Sigmoid colon (tissue), 6 donors: ENCODE measurements at regions not wholly inside any gene's neighbourhood (a gene's known extent, or its start where the extent isn't known, plus 50 kb on each side); places are given as distances from the start of the nearest gene placed in this dataset.
"Not testable (repeated sequence)": the region's sequence is repeated elsewhere in the genome, so short reads cannot be mapped to it uniquely, and the experiment has no call there.

Experiments
- DNase-seq: peaks from one replicate; pipeline ENCODE4 v3.0.0-alpha.2; 2019
- H3K27ac ChIP-seq, 4 donors: fragments of 200-600 bp; sonication (generic); one replicate each; pipeline ENCODE4 v1.5.1; 2016 to 2019; ENCODE audit warnings: mild to moderate bottlenecking in 1 of 4
- H3K27me3 ChIP-seq, 3 donors: fragments of 200-600 bp; sonication (generic); one replicate each; pipeline ENCODE4 v1.5.1; 2019; ENCODE audit warnings: mild to moderate bottlenecking in 1 of 3
- H3K36me3 ChIP-seq, 4 donors: fragments of 200-600 bp; sonication (generic); one replicate each; pipeline ENCODE4 v1.5.1; 2016 to 2019
- H3K4me1 ChIP-seq, 4 donors: fragments of 200-600 bp; sonication (generic); one replicate each; pipeline ENCODE4 v1.5.1; 2017 to 2019
- H3K4me3 ChIP-seq, 4 donors: fragments of 200-600 bp; sonication (generic); one replicate each; pipeline ENCODE4 v1.5.1; 2017 to 2019; ENCODE audit warnings: mild to moderate bottlenecking in 2 of 4, moderate library complexity in 1 of 4
- H3K9me3 ChIP-seq, 4 donors: fragments of 200-600 bp in 3 of 4; sonication (generic) in 3 of 4; one replicate each; pipeline versions ENCODE4 v1.5.1 to v1.6.1; 2013 to 2019
- EP300 ChIP-seq, 4 donors: sonication (generic); formaldehyde crosslinking; IDR thresholded peaks; one replicate each; pipeline ENCODE4 v1.6.1; 2017; ENCODE audit warnings: antibody characterized with exemption in 4 of 4
- POLR2A ChIP-seq, 2 donors: fragments of 450-650 bp; IDR thresholded peaks; one replicate each; pipeline ENCODE4 v1.6.1; 2016; ENCODE audit warnings: antibody characterized with exemption in 2 of 2, mild to moderate bottlenecking in 2 of 2, moderate library complexity in 2 of 2
- POLR2AphosphoS5 ChIP-seq, 4 donors: sonication (generic); formaldehyde crosslinking; IDR thresholded peaks; one replicate each; pipeline ENCODE4 v1.6.1; 2017; ENCODE audit warnings: antibody characterized with exemption in 4 of 4
- WGBS, 2 donors: extraction: QIAGEN DNeasy Blood & Tissue Kit; methylation state at CpG; one replicate each; pipeline ENCODE4 v1.1.7; 2013; 5-methylcytosine and 5-hydroxymethylcytosine counted together
- intact Hi-C: fragments of 100-400 bp; cut with DNase I; formaldehyde crosslinking; loops from one replicate; pipeline ENCODE4 v1.15.1; 2023
- TF ChIP-seq, protein P1 (sequence below), 4 experiments: fragments of 450-650 bp in 3 of 4; fragments of 200-600 bp in 1 of 4; IDR thresholded peaks; one replicate each; pipeline ENCODE4 v1.5.1; 2016 to 2019; ENCODE audit warnings: antibody characterized with exemption in 4 of 4, mild to moderate bottlenecking in 3 of 4, moderate library complexity in 2 of 4
- donor health status: healthy with polysubstance abuse.
- donor health status: healthy.

- TF ChIP-seq, protein P1, sequence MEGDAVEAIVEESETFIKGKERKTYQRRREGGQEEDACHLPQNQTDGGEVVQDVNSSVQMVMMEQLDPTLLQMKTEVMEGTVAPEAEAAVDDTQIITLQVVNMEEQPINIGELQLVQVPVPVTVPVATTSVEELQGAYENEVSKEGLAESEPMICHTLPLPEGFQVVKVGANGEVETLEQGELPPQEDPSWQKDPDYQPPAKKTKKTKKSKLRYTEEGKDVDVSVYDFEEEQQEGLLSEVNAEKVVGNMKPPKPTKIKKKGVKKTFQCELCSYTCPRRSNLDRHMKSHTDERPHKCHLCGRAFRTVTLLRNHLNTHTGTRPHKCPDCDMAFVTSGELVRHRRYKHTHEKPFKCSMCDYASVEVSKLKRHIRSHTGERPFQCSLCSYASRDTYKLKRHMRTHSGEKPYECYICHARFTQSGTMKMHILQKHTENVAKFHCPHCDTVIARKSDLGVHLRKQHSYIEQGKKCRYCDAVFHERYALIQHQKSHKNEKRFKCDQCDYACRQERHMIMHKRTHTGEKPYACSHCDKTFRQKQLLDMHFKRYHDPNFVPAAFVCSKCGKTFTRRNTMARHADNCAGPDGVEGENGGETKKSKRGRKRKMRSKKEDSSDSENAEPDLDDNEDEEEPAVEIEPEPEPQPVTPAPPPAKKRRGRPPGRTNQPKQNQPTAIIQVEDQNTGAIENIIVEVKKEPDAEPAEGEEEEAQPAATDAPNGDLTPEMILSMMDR (IDR thresholded peaks at IDR 0.05) = no peak
- no peak for TF ChIP-seq POLR2A (IDR thresholded peaks at IDR 0.05)
- no peak for TF ChIP-seq POLR2AphosphoS5 (IDR thresholded peaks at IDR 0.05)
- TF ChIP-seq EP300 (IDR thresholded peaks at IDR 0.05) = no peak
- intact Hi-C loops = no loop called here
- H3K27ac ChIP-seq = no peak overlapping the region
- no peaks in the 10 kb centered on the region for H3K4me1 ChIP-seq
- DNase-seq = no peak
- WGBS, 2 donors = 93 to 97% methylated on average over 2 of the region's 2 CpGs
- H3K27me3 ChIP-seq = no peaks in the 10 kb centered on the region
- H3K36me3 ChIP-seq = no peaks in the 10 kb centered on the region
- H3K4me3 ChIP-seq = no peak overlapping the region
- no peaks in the 10 kb centered on the region for H3K9me3 ChIP-seq
Observed at GRCh38 chrX:63529961-63530360, 178.8 kb upstream of the SPIN4 start.

GRCh38 chrX:63526863-63527262 is 175.7 kb upstream of the SPIN4 start:
- intact Hi-C loops = no loop called here
- WGBS, 2 donors = 83 to 95% methylated on average over 1 of the region's 1 CpG
- no peak overlapping the region for H3K27ac ChIP-seq
- H3K4me3 ChIP-seq = no peak overlapping the region
- DNase-seq = no peak
- no peaks in the 10 kb centered on the region for H3K9me3 ChIP-seq
- H3K27me3 ChIP-seq = no peaks in the 10 kb centered on the region
- TF ChIP-seq POLR2A (IDR thresholded peaks at IDR 0.05) = no peak
- no peak for TF ChIP-seq EP300 (IDR thresholded peaks at IDR 0.05)
- TF ChIP-seq, protein P1 (IDR thresholded peaks at IDR 0.05) = no peak
- no peak for TF ChIP-seq POLR2AphosphoS5 (IDR thresholded peaks at IDR 0.05)
- no peaks in the 10 kb centered on the region for H3K4me1 ChIP-seq
- H3K36me3 ChIP-seq = no peaks in the 10 kb centered on the region

- Histone ChIP-seq H3K36me3 (no peaks in the 10 kb centered on the region), H3K27ac (no peak overlapping the region), H3K27me3 (no peaks in the 10 kb centered on the region), H3K4me1 (no peaks in the 10 kb centered on the region), H3K4me3 (no peak overlapping the region), H3K9me3 (no peaks in the 10 kb centered on the region)
- TF ChIP-seq POLR2A (IDR thresholded peaks at IDR 0.05) = no peak
- TF ChIP-seq, protein P1 (IDR thresholded peaks at IDR 0.05) = no peak
- no peak for DNase-seq
- WGBS, 2 donors = 81 to 92% methylated on average over 3 of the region's 3 CpGs
- intact Hi-C loops = no loop called here
Observed at GRCh38 chrX:63525491-63525890, 174.4 kb upstream of the SPIN4 start.

- H3K27ac ChIP-seq, H3K4me1 ChIP-seq, H3K4me3 ChIP-seq, H3K36me3 ChIP-seq, intact Hi-C loops, DNase-seq, H3K9me3 ChIP-seq, H3K27me3 ChIP-seq: not testable (repeated sequence)
- 87 to 89% methylated on average over 11 of the region's 11 CpGs for WGBS, 2 donors
Observed at GRCh38 chrX:63519368-63519767, 168.2 kb upstream of the SPIN4 start.

- no peak overlapping the region for H3K4me3 ChIP-seq
- no peaks in the 10 kb centered on the region for H3K9me3 ChIP-seq
- H3K4me1 ChIP-seq = peaks cover 0 to 20% (median 5%) of the 10 kb centered on the region in 4 donors
- TF ChIP-seq EP300 (IDR thresholded peaks at IDR 0.05) (no peak), POLR2AphosphoS5 (IDR thresholded peaks at IDR 0.05) (no peak), POLR2A (IDR thresholded peaks at IDR 0.05) (no peak)
- TF ChIP-seq, protein P1 (IDR thresholded peaks at IDR 0.05) = no peak
- DNase-seq = no peak
- no peaks in the 10 kb centered on the region for H3K27me3 ChIP-seq
- peak overlapping the region in 1 of 4 donors; percentile 28 for H3K27ac ChIP-seq
- no peaks in the 10 kb centered on the region for H3K36me3 ChIP-seq
- intact Hi-C loops = no loop called here
Observed at GRCh38 chrX:63514569-63515080, 163.5 kb upstream of the SPIN4 start.
